Stomach (tissue), 4 donors: ENCODE measurements at regions not wholly inside any gene's neighbourhood (a gene's known extent, or its start where the extent isn't known, plus 50 kb on each side); places are given as distances from the start of the nearest gene placed in this dataset.

Experiments
- CTCF ChIP-seq, 7 experiments: fragments of 450-650 bp in 4 of 7; fragments of 200-600 bp in 3 of 7; sonication (generic) in 3 of 7; IDR thresholded peaks; one replicate each; pipeline ENCODE4 v1.5.1; 2016 to 2019; ENCODE audit warnings: antibody characterized with exemption in 7 of 7, control low read depth in 2 of 7, mild to moderate bottlenecking in 1 of 7
- EP300 ChIP-seq: sonication (generic); formaldehyde crosslinking; IDR thresholded peaks from one replicate; pipeline ENCODE4 v1.6.1; 2017; ENCODE audit warnings: antibody characterized with exemption
- POLR2A ChIP-seq, 4 donors: fragments of 450-650 bp; IDR thresholded peaks; one replicate each; pipeline ENCODE4 v1.6.1; 2016; ENCODE audit warnings: antibody characterized with exemption in 4 of 4, control low read depth in 2 of 4, mild to moderate bottlenecking in 1 of 4, moderate library complexity in 1 of 4

- no peak for TF ChIP-seq CTCF (IDR thresholded peaks at IDR 0.05)
- TF ChIP-seq POLR2A (IDR thresholded peaks at IDR 0.05), result no peak
- no peak for TF ChIP-seq EP300
These were observed 287.4 kb downstream of the RBM43 start for GRCh38 chr2:150974234-150974633.
